NCI-H1048 (cell line): ENCODE measurements at regions not wholly inside any gene's neighbourhood (a gene's known extent, or its start where the extent isn't known, plus 50 kb on each side); places are given as distances from the start of the nearest gene placed in this dataset.
A peak's percentile ranks its signal among the peaks of the same experiment; 100 is the strongest.

ENCODE experiments used
- DNase-seq: peaks from one replicate; lab custom pipeline; 2025; lab: John Stamatoyannopoulos, UW

DNA sequence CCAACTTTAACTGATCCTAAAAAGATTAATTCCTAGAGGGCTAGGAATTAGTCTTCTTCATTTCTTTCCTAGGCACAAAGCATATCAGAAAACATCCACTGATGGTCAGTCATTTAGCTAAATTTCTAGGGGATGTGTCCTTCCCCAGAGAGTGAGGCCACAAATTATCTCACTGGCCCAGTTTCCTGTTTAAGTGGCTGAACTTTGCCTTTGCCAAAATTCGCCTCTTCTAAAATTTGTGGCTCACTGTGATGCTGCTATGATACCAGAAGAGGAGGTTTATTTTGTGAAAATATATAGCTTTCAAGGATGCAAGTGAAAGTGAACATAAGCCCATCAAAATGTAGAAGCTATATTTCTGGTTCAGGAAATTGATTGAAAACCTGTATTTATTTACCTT, 98.1 kb upstream of the FER start:
- DNase-seq: no peak

DNA sequence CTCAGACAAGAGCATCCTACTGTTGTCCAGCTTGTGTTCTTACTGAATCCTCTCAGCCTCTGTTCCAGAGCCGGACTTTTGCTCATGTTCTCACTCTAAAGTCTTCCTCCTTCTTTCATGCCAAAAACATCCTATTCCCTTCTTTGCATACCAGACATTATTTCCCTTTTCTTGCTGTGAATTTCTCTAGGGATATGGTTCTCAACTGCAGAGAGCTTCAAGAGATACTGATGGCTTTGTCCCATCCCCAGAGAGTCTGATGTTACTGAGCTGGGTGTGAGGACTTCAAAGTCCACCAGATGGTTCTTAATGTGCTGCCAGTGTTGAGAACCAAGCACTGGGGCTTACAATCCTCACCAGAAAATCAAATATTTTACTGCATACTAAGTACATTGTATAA, 98.6 kb upstream of the FER start:
- DNase-seq: no peak

DNA sequence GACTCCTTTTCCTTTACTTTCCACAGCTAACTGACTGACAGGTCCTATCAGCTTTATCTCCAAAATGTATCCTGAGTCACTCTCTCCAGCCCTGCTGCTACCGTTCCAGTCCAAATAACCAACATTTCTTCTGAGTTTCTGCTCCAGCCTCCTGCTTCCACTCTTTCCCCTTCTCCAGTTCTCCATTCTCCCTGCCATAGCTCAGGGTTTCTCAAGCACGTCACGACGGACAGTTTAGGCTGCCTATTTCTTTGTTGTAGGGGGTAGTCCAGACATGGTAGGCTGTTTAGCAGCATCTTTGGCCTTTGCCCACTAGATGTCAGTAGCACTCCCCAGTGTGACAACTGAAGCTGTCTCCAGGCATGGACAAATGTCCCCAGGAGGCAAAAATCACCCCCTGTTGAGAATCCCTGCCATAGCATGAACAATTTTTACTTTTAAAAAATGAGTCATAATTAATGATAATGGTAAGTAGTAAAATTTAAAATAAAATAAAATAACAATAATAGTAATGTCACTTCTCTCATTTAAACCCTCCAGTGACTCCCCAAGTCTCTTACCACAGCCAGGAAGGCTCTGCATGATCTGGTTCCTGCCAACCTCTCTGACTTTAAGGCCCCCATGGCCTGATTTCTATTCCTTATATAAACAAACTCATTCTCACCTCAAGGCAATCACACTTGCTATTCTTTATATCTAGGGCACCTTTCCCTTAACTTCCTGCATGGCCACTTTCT, 105.4 kb upstream of the FER start:
- DNase-seq: peak; percentile 41

DNA sequence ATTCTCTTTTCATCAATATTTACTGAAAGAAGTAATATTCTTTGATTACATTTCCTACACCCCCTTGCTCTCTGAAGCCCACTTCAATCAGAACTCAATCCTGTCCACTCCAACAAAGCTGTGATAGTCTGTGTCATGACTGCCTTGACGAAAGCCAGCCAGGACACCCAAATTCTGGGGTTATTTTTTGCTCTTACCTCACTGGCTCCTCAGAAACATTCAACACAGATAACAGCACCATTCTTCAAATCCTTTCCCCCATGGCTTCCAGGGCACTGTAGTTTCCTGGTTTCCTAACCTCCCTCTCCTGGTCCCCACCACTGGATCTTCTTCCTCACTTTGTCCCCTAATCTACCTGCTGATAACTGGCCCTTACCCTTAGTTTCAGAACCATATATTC, 106.1 kb upstream of the FER start:
- no peak for DNase-seq

DNA sequence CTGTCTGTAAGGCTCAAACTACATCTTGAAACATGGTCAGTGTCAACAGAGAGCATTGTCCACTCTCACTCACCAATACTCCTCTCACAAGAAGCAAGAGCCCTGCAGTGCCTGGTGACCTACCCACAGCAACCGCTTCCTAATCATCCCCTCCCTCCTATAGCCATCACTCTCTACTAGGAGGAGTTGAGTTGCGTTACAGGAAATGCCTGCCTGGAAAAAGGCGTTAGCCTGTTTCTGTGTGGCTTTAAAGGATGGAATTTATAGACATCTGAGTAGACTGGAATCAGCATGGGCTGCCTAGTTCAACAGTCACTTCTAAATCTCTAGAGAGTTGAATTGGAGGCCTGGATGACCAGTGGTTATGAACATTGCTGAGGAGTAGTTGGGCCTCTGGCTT, 108.3 kb upstream of the FER start:
- no peak for DNase-seq

DNA sequence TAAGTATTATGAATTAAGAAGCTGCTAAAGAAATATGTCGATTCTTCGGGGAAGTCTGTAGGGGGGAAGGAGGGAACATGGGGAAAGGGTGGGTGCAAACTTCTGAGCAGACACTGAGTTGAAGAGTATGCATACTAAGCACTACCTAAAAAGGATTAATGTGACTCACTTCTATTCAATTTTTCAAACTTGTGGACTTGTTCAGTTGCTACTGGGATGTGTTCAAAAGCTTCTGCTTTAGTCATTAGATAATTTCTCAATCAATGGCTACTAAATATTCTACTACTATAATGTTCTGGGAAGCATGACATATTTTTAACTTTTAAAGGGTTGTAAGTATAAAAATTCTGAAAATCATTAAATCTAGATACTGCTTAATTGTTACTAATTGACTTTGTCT, 109.7 kb upstream of the FER start:
- no peak for DNase-seq

DNA sequence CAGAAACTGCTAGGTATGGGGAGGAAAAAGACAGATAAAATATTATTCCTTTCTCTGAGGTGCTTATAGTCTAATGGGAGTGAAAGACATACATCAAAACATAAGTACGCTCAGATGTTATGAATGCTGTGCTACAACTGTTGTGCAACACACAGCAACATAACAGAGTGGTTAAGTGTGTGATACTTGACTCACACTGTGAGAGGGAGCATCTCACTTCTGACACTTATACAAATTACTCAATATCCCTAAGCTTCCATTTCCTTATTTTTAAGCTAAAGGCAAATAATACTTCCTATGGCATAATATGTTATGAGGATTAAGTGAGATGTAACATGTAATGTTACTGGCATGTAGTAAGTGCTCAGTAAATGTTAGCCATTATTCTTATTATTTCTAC, 110.6 kb upstream of the FER start:
- DNase-seq: no peak

DNA sequence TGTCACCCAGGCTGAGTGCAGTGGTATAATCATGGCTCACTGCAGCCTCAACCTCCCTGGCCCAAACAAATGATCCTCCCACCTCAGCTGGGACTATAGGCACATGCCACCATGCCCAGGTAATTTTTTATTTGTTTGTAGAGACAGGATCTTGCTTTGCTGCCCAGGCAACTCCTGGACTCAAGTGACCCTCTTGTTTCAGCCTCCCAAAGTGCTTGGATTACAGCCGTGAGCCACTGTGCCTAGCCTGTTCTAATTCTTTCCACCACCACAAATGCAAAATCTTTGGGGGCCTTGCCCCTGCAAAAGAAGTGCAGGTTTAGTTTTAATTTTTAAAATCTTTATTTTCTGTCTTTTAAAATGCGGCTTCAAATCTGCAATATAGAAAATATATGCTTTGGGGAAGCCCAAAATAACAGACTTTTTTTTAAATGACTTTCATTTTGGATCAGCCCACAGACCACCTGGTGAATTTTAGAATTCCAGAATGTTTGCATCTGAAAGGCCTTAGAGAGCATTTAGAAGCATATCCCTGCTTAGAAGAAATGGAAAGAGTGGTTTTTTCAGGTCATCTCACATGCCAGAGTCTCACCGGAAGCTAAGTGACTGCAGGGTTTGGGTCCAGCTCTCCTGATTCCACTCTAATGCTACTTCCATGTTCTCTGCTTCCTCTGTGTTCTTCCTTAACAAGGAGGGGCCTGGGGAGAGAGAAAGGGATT, 111.4 kb upstream of the FER start:
- no peak for DNase-seq

DNA sequence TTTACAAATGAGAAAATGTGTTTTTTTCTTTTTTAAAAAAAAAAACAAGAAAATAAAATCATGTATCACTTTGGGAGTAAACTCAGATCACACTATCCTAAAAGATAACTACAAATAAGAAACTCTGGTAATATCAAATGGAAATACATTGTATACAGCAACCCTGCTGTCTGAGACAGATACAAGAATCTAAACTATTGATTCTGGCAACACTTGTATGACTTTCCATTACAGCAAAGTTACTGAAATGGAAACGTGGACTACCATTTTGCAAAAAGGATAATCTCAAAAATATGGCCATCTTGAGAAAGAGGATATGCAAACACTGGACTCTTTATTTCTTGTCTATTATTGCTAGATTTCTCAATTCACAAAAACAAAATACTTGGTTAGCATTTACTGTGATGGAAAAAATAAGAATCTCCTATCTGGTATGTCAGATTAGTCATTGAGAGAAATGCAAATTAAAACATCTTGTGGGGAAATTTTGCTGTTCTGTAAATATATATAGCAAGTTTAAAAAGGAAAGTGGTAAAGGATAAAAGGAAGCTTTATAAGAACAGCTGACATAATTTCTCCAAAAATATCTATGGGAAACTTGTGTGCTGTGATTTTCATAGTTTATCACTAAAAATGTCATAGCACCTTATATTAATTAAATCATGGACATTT, 112.9 kb upstream of the FER start:
- DNase-seq: no peak

DNA sequence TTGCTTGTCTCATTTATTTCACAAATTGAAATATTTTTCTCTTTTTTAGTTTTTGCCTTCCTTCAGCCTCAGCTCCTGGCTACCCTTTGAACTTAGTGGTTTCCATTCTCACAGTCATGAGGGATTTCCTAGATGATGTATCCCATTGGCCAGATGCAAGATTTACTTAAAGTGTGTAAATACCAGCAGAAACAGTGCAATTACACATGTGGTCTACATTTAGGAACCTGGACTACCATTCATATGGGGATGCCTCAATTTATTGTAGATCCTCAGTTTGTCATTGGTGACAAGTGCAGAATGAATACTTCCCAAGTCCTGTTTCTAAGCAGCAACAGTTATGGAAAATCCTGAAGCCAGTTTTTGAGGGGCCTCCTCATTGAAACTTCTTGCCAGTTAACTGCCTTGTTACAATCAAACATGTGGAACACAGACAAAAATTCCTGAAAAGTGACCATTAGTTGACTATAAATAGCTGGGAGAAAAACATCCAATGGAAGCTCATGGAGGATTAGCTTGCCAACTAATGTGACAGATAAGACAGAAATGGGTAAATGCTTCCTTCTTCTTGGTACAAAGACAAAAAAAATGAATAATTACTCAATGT, 113.6 kb upstream of the FER start:
- DNase-seq: no peak

DNA sequence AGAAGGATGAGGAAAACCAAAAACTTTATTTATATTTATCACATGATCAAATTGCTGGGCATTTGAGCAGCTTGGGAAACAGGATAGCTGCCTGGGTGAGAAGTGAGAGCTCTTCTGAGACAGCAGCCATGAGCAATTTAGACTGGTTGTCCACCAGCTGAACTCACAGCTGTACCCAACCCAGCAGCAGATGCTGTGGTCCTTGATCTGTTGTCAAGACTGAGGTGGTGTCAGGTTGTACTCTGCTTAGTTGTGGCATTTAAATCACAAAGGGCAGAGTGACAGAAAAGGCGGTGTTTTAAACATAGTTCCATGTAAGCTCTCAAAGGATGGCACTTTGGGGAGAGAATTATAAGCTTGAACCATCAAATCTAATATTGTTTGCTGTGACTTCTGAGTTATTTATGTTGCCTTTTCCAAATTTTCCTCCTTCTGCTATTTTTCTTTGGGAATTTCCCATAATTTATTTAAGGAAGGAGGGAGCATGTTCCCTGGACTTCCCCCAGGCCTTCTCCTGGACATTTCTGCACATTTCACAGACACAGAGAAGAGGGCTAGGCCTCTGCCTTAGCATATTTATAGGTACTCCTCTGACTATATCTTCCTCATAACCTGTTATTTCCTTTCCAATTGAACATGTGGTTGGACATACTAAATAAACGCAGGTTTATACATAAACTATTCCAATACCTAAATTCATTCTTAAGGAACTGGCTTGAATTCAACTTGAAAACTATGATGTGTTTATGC, 117.7 kb upstream of the FER start:
- no peak for DNase-seq

DNA sequence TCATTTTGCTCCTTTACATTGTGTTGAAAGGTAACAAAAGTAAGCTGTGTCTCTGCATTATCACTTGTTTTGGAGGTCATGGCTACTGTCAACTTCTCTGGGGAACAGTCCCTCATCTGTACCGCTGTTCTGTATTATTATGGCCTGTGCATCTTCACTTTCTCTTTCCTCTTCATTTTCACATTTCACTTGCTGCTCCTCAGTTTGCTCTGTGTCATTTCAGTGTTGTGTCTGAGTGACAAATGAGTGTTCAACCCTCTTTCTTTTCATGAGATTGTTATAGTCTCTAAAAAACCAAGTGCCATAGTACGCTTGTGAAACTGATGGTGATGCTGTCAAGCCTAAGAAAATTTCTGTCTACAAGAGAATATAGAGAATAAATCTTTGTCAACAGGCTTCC, 122.0 kb upstream of the FER start:
- DNase-seq: no peak

DNA sequence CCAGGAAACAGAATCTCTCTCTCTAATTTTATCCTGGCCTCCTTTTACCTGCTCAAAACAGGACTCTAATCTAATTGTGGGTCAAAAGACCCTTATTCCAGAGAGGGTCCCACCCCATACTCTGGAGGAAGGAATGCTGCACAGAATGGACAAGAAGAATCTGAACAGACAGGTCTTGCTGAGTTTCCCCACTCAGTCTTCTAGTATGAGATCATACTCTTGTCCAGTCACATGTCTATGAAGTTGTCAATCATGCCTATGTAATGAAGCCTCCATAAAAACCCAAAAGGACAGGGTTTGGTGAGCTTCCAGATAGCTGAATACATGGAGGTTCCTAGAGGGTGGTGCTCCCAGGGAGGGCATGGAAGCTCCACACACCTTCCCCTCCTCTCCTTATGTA, 123.9 kb upstream of the FER start:
- no peak for DNase-seq

DNA sequence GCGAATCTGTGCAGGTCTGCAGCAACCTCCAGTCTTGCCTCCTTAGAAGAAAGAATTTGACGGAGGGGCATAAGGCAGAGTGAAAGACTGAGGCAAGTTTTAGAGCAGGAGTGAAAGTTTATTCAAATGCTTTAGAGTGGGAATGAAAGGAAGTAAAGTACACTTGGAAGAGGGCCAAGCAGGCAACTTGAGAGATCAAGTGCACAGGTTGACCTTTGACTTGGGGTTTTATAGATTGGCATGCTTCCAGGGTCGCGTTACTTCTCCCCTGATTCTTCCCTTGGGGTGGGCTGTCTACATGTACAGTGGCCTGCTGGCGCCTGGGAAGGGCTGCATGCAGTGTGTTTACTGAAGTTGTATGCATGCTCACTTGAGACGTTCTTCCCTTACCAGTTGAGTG, 127.2 kb upstream of the FER start:
- no peak for DNase-seq

DNA sequence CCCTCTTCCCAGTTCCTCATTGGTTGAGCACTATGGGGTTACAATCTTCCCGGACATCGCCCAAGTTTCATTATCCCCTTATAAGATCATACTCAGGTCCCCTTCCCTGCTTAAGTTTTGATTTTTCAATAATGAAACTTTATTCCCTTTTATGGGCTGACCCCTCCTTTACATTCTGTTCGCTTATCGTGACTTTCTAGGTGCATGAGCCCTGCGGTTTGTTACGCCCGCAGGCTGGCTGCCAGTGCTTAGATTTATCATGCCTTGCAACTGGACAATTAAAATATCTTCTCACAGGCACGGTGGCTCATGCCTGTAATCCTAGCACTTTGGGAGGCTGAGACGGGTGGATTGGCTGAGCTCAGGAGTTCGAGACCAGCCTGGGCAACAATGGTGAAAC, 127.9 kb upstream of the FER start:
- no peak for DNase-seq

DNA sequence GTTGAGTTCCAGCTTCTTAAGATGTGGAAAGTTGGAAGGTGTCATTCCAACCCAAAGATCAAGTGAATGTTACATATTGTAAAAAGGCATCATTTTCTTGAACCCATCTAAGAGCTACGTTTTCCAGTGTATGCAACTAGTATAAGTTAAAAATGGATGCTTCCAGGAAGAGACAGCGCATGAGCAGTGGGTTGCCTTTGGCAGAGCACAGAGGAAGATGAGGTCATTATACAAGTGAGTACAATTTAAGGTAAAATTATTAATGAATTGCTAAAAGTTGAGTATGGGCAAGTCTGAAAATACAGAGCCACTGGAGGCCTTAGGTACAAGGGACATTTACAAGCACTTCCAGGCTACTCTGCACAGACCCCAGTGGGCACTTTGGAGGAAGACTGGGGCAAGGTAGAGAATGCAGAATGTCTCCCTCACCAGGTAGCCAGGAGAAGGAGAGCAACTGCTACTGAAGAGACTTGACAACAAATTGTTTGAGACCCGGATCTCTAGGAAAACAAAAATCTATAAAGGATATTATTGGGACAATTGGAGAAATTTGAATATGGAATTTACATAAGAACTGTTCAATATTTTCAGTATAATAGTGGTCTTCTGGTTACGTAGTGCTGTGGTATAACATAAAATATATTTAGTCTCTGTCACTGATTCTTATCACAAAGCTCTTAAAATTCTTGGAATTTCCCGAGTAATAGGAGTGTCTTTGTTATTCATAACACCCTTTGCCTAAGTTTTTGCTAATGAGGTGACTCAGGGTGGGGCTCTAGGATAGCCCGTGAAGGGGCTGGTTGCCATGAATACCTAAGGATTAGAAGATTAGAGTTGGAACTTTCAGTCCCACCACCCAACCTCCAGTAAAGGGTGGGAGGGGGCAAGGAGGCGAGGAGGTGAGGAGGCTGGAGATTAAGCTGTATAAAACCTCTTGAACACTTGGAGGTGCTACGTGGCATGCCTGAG, 129.9 kb upstream of the FER start:
- no peak for DNase-seq

DNA sequence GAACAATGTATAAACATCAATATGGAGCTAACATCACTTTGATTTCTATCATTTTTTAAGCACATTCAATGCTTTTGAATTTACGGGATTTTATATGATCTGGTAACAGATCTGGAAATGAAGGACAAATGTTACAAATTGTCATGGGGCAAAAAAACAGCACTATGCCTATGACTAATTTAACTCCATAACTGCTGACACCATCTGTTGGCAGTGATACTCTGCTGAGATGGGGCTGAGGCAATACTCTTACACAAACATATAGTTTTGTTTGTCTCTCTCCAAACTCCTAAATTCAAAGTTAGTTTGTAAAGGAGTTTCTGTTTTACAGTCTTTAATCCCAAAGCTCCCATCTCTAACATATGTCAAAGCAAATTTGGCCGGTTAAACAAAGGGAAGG, 132.5 kb upstream of the FER start:
- no peak for DNase-seq

DNA sequence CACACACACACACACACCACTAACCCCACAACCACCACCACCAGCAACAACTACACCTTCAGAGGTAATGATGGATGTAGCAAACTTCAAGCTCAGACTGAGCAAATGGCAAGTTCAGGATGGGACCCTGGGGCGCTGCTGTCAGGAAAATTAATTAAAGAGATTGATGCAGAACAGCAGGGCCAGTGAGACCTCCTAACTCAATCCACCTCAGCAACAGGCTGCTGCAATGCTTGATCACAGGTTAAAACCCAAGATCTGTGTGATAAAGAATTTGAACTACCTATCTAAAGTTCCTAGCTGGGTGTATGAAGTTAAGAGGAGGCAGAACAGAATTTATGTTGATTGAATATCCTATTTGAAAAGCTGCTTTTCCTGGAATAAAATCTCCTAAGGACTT, 140.3 kb upstream of the FER start:
- DNase-seq: no peak

DNA sequence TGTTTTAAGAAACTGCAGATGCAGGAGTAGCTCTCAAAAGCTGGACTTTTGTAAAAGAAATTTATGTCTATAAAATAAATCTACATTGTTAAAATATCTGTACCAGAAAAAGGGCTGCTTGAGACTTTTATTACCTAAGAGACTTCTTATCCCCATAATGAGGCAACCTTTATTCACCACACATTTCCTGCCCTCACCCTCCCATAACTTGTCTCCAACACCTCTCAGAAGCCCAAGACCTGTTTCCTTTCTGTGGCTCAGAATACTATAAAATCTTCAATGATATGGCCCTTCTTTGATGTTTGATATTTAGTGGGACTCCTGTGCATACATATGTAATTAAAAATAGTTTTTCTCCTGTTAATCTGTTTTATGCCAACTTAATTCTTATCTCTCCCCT, 141.5 kb upstream of the FER start:
- no peak for DNase-seq

DNA sequence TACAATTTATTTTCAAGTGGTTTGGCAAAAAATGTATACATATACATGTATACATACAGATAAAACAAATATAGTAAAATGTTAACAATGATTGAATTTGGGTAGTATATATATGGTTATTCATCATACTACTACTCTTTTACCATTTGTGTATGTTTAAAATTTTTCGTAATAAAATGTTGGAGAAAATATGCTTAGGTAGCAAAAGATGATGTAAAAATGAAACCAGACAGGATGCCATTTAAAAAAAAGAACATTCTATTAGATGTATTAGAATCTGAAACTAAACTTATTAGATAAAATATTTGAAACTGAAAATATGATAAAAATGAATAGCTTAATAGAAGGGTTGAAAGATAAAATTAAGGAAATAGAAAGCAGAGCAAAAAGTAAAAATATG, 144.9 kb upstream of the FER start:
- no peak for DNase-seq

DNA sequence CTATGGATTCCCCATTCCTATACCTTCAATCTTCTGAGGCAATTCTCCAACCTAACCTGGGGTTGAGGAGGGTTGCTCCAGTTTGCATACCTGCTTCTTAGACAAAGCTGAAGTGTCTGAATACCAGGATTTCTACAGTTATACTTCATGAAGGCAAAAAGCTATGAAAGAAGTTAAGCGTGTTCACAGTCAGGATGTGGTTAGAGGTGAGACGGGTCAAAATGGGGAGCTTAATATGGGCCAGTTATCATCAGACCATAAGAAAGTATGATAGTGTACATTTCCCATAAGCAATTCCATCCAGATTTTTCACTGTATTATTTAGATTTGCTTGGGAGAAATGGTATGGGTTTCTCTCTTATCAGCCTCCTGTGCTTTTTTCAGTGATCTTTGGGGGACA, 156.9 kb upstream of the FER start:
- DNase-seq: no peak
